ENCODE measurements at regions not wholly inside any gene's neighbourhood (a gene's known extent, or its start where the extent isn't known, plus 50 kb on each side); places are given as distances from the start of the nearest gene placed in this dataset.

GRCh38 chr2:30341500-30342267 lies 105.4 kb upstream of the LCLAT1 start:
- DNase-seq, result no peak

GRCh38 chr2:30346471-30347169 lies 100.4 kb upstream of the LCLAT1 start:
- no peak for DNase-seq

GRCh38 chr2:30348825-30349224 lies 98.2 kb upstream of the LCLAT1 start:
- no peak for DNase-seq

GRCh38 chr2:30349691-30350090 lies 97.4 kb upstream of the LCLAT1 start:
- no peak for DNase-seq

GRCh38 chr2:30351116-30351515 lies 95.9 kb upstream of the LCLAT1 start:
- no peak for DNase-seq

GRCh38 chr2:30351949-30352348 lies 95.1 kb upstream of the LCLAT1 start:
- no peak for DNase-seq

GRCh38 chr2:30354150-30354549 lies 92.9 kb upstream of the LCLAT1 start:
- no peak for DNase-seq

GRCh38 chr2:30354621-30355020 lies 92.4 kb upstream of the LCLAT1 start:
- no peak for DNase-seq

GRCh38 chr2:30355306-30355705 lies 91.7 kb upstream of the LCLAT1 start:
- no peak for DNase-seq

GRCh38 chr2:30356071-30356470 lies 91.0 kb upstream of the LCLAT1 start:
- no peak for DNase-seq

- no peak for DNase-seq
These were observed 90.3 kb upstream of the LCLAT1 start for GRCh38 chr2:30356776-30357175.

- no peak for DNase-seq
These were observed 88.7 kb upstream of the LCLAT1 start for GRCh38 chr2:30358351-30358750.

GRCh38 chr2:30358842-30359241 lies 88.2 kb upstream of the LCLAT1 start:
- no peak for DNase-seq

- DNase-seq, result no peak
These were observed 87.3 kb upstream of the LCLAT1 start for GRCh38 chr2:30359644-30360167.

GRCh38 chr2:30361751-30362394 lies 85.2 kb upstream of the LCLAT1 start:
- DNase-seq, result peak in 2 of 6 experiments; percentile 5 to 36

GRCh38 chr2:30362468-30363081 lies 84.5 kb upstream of the LCLAT1 start:
- no peak for DNase-seq

GRCh38 chr2:30363406-30363805 lies 83.6 kb upstream of the LCLAT1 start:
- DNase-seq, result no peak

- DNase-seq, result no peak
These were observed 81.8 kb upstream of the LCLAT1 start for GRCh38 chr2:30365201-30365600.

- DNase-seq, result peak in 3 of 6 experiments; percentile 10 to 32 (median 14)
These were observed 80.8 kb upstream of the LCLAT1 start for GRCh38 chr2:30366199-30366691.

GRCh38 chr2:30367232-30368070 lies 79.6 kb upstream of the LCLAT1 start:
- DNase-seq, result no peak

GRCh38 chr2:30368258-30368657 lies 78.8 kb upstream of the LCLAT1 start:
- DNase-seq, result no peak

Data from stimulated activated naive CD4-positive, alpha-beta T cell (primary cell).